GM21390 (cell line): ENCODE measurements at regions not wholly inside any gene's neighbourhood (a gene's known extent, or its start where the extent isn't known, plus 50 kb on each side); places are given as distances from the start of the nearest gene placed in this dataset.

Experiments
- ATAC-seq: cut with Tn5 transposase; IDR thresholded peaks from one replicate; pipeline ENCODE4 v1.9.1; 2021; ENCODE audit not compliant: unreplicated experiment

- ATAC-seq = no peak
Measured at GRCh38 chr12:42977451-42978230, 388.1 kb upstream of the PRICKLE1 start.

DNA sequence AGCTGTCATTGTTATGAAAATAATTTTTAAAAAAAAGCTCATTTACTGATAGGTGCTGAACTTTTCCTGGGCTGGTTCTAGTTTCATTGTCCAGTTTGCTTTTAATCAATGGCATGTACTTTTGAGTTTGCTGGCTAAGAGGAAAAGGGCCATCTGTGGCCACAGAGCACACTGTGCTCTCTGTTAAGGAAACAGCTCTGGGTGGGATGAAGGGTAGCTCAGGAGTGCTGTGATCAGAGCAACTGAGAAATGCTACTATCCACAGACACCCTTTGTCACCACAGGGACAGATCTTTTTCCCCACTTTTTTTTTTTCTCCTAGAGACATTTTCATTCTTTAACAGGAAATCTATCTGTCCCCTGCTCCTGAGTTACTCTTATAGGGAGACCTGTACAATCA lies 387.1 kb upstream of the PRICKLE1 start:
- ATAC-seq = no peak

GRCh38 chr12:42976122-42976521 lies 386.6 kb upstream of the PRICKLE1 start:
- no peak for ATAC-seq

DNA sequence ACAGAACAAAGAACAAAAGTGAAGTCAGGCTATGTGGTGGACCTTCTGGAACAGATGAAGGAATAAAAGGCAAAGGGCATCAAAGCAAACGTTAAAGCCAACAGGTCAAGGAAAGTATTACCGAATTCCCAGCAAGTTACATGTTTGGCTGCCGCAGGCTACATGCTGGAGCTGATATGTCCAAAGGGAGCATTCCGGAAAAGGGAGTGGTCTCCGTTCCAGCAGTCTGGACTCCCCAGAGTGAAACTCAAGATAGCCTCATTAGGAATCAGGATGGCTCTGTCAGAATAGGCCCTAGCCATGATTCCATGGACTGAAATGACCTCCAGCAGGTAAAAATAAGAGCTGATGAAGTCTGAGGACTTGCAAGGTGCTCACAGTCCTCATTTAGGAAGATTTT lies 379.8 kb upstream of the PRICKLE1 start:
- no peak for ATAC-seq

- no peak for ATAC-seq
Measured at GRCh38 chr12:42968426-42968825, 378.9 kb upstream of the PRICKLE1 start.

DNA sequence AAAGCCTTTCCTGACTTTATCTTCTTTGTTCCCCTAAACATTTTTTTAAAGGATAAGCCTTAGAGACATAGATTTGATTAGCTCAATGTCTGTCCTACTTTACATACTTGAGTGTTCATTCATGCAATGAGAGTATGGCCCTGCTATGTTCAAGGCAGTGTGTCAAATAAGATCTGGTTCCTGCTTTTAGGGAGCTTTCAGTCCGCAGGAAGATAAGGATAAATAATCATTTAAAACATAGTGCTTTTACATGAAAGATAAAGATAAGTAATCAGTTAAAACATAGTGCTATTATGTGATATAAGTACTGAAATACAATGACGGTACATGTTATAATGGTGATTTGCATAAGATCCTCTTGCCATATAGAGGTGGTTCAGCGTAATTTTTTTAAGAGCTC lies 378.3 kb upstream of the PRICKLE1 start:
- no peak for ATAC-seq

GRCh38 chr12:42963988-42964387 lies 374.4 kb upstream of the PRICKLE1 start:
- ATAC-seq = no peak

- ATAC-seq = no peak
Measured at GRCh38 chr12:42962384-42962783, 372.8 kb upstream of the PRICKLE1 start.

DNA sequence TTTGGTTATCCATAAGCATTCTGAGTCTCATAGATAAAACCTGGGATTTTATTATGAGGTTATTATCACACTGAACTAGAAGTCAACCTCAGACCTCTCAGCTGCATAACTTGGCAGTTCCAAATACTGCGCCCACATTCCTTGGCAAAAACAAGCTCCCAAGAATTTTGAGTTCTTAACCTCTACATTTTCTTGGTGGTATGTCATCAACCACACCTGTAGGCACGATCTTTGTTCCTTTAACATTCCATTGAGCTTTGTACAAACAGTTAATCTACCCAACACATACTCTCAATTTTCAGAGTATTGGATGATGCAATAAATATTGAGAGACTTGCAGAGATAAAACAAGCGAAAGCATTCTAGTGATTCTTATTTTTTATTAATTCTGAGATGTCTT lies 371.8 kb upstream of the PRICKLE1 start:
- no peak for ATAC-seq

DNA sequence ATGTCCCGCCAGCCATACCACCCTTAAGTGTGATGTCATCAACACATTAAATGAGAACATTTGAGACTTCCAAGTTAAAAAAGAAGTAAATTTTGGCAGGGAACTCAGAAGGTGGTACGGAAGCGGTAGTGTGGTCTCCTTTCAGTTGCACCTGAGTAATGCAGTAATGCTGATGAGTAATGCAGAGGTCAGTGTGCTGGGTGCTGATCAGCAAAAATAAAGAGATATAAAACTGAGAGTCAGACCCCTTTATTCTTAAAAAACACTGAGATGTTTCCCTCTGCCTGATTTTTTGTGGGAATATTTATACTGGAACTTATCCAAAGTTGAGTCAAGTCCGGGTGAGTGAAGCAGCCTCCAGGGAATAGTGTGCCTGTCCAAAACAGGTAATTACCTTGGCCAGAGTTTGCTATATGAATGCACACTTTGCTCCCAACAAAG lies 370.6 kb upstream of the PRICKLE1 start:
- no peak for ATAC-seq

DNA sequence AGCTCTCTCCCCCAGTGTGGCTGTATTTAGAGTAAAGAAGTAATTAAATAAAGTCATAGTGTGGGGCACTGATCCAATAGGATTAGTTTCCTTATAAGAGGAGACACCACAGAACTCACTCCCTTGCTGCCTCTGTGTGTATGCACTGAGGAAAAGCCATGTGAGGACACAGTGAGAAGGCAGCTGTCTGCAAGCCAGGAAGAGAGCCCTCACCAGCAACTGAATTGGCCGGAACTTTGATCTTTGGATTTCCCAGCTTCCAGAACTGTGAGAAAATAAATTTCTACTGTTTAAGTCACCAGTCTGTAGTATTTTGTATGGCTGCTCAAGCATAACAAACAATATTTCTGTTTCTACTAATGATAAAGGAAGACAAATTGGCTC lies 368.7 kb upstream of the PRICKLE1 start:
- no peak for ATAC-seq

- ATAC-seq = no peak
Measured at GRCh38 chr12:42957561-42958290, 368.2 kb upstream of the PRICKLE1 start.

- no peak for ATAC-seq
Measured at GRCh38 chr12:42957136-42957535, 367.6 kb upstream of the PRICKLE1 start.

- no peak for ATAC-seq
Measured at GRCh38 chr12:42953021-42953420, 363.5 kb upstream of the PRICKLE1 start.

GRCh38 chr12:42946871-42947381 lies 357.4 kb upstream of the PRICKLE1 start:
- ATAC-seq = no peak

GRCh38 chr12:42945927-42946326 lies 356.4 kb upstream of the PRICKLE1 start:
- no peak for ATAC-seq

- no peak for ATAC-seq
Measured at GRCh38 chr12:42944516-42944915, 355.0 kb upstream of the PRICKLE1 start.

GRCh38 chr12:42936991-42937390 lies 347.4 kb upstream of the PRICKLE1 start:
- no peak for ATAC-seq

DNA sequence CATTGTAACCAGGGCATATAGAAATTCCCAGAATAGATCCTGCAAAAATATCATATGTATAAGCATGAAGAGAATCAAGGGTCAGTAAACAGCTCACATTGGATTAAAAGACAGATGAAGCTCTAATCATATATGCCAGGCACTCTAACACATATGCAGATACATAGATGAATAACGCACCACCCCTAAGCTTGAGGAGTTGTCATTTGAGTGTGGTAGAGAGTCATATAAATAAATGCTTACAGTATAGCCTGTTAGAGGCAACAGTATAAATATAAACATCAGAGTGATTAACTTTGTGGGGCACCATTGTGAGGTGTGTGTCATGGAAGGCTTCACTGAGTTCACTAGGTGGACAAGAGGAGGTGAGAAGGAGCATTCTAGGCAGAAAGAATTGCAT lies 346.7 kb upstream of the PRICKLE1 start:
- ATAC-seq = no peak

GRCh38 chr12:42935756-42936155 lies 346.2 kb upstream of the PRICKLE1 start:
- ATAC-seq = no peak

GRCh38 chr12:42935090-42935489 lies 345.5 kb upstream of the PRICKLE1 start:
- no peak for ATAC-seq

DNA sequence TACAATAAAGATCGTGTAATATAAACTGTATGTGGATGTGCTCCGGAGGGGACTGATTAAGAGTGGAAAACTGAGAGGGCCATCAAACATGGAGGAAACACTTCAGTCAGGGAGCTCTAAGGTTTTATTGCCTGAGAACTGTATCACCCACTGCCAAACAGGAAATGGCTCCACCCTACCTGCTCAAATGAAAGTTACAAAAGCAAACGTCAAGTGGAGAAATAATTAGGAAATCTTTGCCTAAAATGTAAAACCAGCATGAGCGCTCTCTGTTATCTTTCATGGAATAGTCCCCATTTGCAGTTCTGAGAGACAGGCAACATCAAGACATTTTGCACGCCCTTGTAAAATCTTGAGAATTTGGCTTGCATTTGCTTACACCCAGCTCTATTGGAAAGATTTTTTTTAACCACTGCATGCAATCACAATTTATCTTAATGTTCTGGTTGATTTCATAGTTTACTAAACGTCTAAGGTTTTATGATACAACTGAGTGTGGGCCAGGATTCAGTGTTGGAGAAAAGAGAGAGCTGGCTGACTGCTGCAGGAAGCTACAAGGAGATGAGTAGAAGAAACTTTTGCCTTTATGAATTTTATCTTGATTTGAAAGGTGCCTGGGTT lies 344.0 kb upstream of the PRICKLE1 start:
- ATAC-seq = no peak
